A673 (cell line): ENCODE measurements at regions not wholly inside any gene's neighbourhood (a gene's known extent, or its start where the extent isn't known, plus 50 kb on each side); places are given as distances from the start of the nearest gene placed in this dataset.
"Not testable (repeated sequence)": the region's sequence is repeated elsewhere in the genome, so short reads cannot be mapped to it uniquely, and the experiment has no call there.

ENCODE experiments used
- BruUV-seq: library from RNA; stranded (reverse); fragments of 400-500 nt; replicated peaks from 2 replicates; lab custom pipeline; 2021; lab: Mats Ljungman, UMichigan
- CTCF ChIA-PET: fragments of 300-600 bp; sonication (Branson Sonifier 250); formaldehyde crosslinking; loops from one replicate; lab custom pipeline; 2022; ENCODE audit warnings: antibody characterized with exemption; lab: Charles Lee
- POLR2A ChIA-PET: fragments of 300-600 bp; sonication (Branson Sonifier 250); formaldehyde crosslinking; loops from one replicate; lab custom pipeline; 2022; ENCODE audit warnings: antibody characterized with exemption; ENCODE audit not compliant: low non-redundant PET; lab: Charles Lee
- DNase-seq: peaks from one replicate; pipeline ENCODE4 v3.0.0-alpha.2; 2015; ENCODE audit warnings: low spot score
- H3K27ac ChIP-seq: fragments of 200-600 bp; sonication (generic); 2 replicates; pipeline ENCODE4 v1.5.1; 2016; ENCODE audit warnings: mixed run types, low read depth, mild to moderate bottlenecking, mixed read lengths, antibody characterized with exemption, low read length; ENCODE audit not compliant: poor library complexity, severe bottlenecking
- H3K27me3 ChIP-seq: fragments of 200-600 bp; sonication (generic); replicated peaks from 2 replicates; pipeline ENCODE4 v1.6.1; 2017; ENCODE audit warnings: mixed run types, low read depth, mild to moderate bottlenecking, mixed read lengths, antibody characterized with exemption, low read length; ENCODE audit not compliant: insufficient read depth, poor library complexity
- H3K36me3 ChIP-seq: fragments of 200-600 bp; sonication (generic); 2 replicates; pipeline ENCODE4 v1.6.1; 2016; ENCODE audit warnings: mixed run types, mild to moderate bottlenecking, mixed read lengths, antibody characterized with exemption, low read length; ENCODE audit not compliant: insufficient read depth, poor library complexity, severe bottlenecking
- H3K4me1 ChIP-seq: fragments of 200-600 bp; sonication (generic); 2 replicates; pipeline ENCODE4 v1.6.1; 2017; ENCODE audit warnings: mixed run types, mild to moderate bottlenecking, mixed read lengths, antibody characterized with exemption, low read length; ENCODE audit not compliant: insufficient read depth, poor library complexity, severe bottlenecking
- H3K4me3 ChIP-seq: fragments of 200-600 bp; sonication (generic); 2 replicates; pipeline ENCODE4 v1.5.1; 2016; ENCODE audit warnings: low read depth, mixed run types, mild to moderate bottlenecking, mixed read lengths, low read length; ENCODE audit not compliant: poor library complexity, severe bottlenecking
- H3K9me3 ChIP-seq: fragments of 200-600 bp; sonication (generic); 2 replicates; pipeline ENCODE4 v1.6.1; 2016; ENCODE audit warnings: mixed run types, low read depth, mild to moderate bottlenecking, mixed read lengths, antibody characterized with exemption, low read length; ENCODE audit not compliant: poor library complexity, severe bottlenecking
- EZH2 ChIP-seq: fragments of 200-600 bp; sonication (generic); IDR thresholded peaks from 2 replicates; pipeline ENCODE4 v1.6.1; 2017; ENCODE audit warnings: borderline replicate concordance, low read depth, mild to moderate bottlenecking, mixed read lengths, antibody characterized with exemption, low read length; ENCODE audit not compliant: poor library complexity, severe bottlenecking
- intact Hi-C: fragments of 100-400 bp; cut with micrococcal nuclease; formaldehyde crosslinking; loops from one replicate; pipeline ENCODE4 v1.10.0; 2022; ENCODE audit not compliant: unreplicated experiment
- TF ChIP-seq, protein P1 (sequence below): fragments of 300-800, 200-600 bp; sonication (generic); conservative IDR thresholded peaks from 2 replicates; pipeline ENCODE4 v1.5.1; 2017; ENCODE audit warnings: low read depth, mild to moderate bottlenecking, antibody characterized with exemption, low read length, moderate library complexity, mixed read lengths

DNA sequence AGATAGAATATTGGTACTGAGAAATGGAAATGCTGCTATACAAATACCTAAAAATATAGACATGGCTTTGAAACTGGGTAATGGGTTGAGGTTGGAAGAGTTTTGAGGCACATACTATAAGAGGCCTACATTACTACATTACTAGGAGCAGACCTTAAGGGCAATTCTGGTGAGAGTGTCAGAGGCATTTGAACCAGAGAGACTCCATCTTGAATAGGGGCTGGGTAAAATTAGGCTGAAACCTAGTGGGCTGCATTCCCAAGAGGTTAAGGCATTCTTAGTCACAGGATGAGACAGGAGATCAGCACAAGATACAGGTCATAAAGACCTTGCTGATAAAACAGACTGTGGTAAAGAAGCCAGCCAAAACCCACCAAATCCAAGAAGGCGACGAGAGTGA is 104.6 kb upstream of the ADRA1B start:
- ChIA-PET CTCF (no interaction called here), POLR2A (no interaction called here)
- intact Hi-C loops, result no loop called here
- TF ChIP-seq, protein P1, sequence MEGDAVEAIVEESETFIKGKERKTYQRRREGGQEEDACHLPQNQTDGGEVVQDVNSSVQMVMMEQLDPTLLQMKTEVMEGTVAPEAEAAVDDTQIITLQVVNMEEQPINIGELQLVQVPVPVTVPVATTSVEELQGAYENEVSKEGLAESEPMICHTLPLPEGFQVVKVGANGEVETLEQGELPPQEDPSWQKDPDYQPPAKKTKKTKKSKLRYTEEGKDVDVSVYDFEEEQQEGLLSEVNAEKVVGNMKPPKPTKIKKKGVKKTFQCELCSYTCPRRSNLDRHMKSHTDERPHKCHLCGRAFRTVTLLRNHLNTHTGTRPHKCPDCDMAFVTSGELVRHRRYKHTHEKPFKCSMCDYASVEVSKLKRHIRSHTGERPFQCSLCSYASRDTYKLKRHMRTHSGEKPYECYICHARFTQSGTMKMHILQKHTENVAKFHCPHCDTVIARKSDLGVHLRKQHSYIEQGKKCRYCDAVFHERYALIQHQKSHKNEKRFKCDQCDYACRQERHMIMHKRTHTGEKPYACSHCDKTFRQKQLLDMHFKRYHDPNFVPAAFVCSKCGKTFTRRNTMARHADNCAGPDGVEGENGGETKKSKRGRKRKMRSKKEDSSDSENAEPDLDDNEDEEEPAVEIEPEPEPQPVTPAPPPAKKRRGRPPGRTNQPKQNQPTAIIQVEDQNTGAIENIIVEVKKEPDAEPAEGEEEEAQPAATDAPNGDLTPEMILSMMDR, result no peak
- no peak for TF ChIP-seq EZH2
- Histone ChIP-seq H3K9me3 (no peaks in the 10 kb centered on the region), H3K36me3 (no peaks in the 10 kb centered on the region), H3K27ac (no peak overlapping the region), H3K4me1 (no peaks in the 10 kb centered on the region), H3K27me3 (no peaks in the 10 kb centered on the region), H3K4me3 (no peak overlapping the region)
- no TSS peak for BruUV-seq
- DNase-seq, result no peak

DNA sequence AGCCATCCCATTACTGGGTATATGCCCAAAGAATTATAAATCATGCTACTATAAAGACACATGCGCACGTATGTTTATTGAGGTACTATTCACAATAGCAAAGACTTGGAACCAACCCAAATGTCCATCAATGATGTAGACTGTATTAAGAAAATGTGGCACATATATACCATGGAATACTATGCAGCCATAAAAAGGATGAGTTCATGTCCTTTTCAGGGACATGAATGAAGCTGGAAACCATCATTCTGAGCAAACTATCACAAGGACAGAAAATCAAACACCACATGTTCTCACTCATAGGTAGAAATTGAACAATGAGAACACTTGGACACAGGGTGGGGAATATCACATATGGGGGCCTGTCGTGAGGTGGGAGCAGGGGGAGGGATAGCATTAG is 103.5 kb upstream of the ADRA1B start:
- H3K9me3 ChIP-seq, intact Hi-C loops, H3K27ac ChIP-seq, POLR2A ChIA-PET, H3K4me3 ChIP-seq, BruUV-seq, H3K4me1 ChIP-seq, DNase-seq, H3K36me3 ChIP-seq, H3K27me3 ChIP-seq, CTCF ChIA-PET: not testable (repeated sequence)

DNA sequence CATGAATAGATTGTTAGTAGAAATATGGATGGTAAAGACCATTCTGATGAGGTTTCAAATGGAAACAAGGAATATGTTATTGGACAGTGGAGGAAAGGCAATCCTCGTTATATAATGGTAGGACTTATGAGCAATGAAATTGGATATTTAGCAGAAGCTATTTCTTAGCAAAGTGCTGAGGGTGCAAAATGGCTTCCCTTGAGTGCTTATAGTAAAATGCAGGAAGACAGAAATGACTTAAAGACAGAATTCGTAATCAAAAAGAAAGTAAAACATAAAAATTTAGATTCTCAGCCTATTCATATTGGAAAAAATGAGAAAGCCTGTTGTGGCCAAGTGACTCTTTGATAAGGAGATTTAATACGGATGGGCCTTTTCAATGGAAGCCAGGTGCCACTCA is 102.1 kb upstream of the ADRA1B start:
- Histone ChIP-seq H3K27ac (no peak overlapping the region), H3K4me3 (no peak overlapping the region), H3K27me3 (no peaks in the 10 kb centered on the region), H3K4me1 (no peaks in the 10 kb centered on the region), H3K9me3 (no peaks in the 10 kb centered on the region), H3K36me3 (no peaks in the 10 kb centered on the region)
- BruUV-seq, result no TSS peak
- no peak for TF ChIP-seq EZH2
- CTCF ChIA-PET, result interaction anchor here (0.6 kb wide), 1 partner anchor 267 kb away, joined by 3 read pairs; no protein-coding TSS in a partner anchor
- POLR2A ChIA-PET, result no interaction called here
- DNase-seq, result no peak
- intact Hi-C loops, result no loop called here

DNA sequence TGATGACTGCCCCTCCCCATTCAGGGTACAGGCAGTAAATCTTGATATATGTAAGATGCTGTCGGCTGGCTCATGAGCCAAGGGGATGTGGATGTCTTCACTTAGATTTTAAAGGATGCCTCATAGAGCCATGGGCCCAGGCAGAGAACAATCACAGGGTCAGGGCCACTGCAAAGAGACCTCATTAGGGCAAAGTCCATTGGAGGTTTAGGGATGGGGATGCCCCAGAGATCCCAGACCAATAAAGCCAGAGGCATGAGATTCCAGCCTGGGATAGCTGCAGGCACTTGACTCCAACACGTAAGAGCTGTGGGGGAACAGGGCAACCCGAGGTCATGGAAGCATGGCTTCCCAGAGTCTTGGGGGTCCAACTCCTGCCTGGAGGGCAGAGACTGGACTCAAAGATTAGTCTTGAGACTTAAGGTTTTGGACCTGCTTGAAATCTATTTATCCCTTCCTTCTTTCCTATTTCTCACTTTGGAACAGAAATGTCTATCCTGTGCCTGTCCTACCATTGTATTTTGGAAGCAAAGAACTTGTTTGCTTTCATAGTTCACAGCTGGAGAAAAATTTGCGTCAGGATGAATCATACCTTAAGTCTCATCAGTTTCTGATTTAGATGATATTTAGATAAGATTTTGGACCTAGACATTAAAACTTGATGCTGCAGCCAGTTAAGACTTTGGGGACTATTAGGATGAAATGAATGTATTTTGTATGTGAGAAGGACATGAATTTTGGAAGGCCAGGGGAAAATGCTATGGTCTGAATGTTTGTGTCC is 101.3 kb upstream of the ADRA1B start:
- intact Hi-C loops, result no loop called here

More for the DNA sequence above, 101.3 kb upstream of the ADRA1B start:
- no peak for DNase-seq
- ChIA-PET CTCF (no interaction called here), POLR2A (no interaction called here)
- H3K9me3 ChIP-seq, result no peaks in the 10 kb centered on the region
- H3K27ac ChIP-seq, result no peak overlapping the region
- H3K4me3 ChIP-seq, result no peak overlapping the region
- no peaks in the 10 kb centered on the region for H3K27me3 ChIP-seq
- H3K4me1 ChIP-seq, result no peaks in the 10 kb centered on the region
- no peaks in the 10 kb centered on the region for H3K36me3 ChIP-seq
- TF ChIP-seq, protein P1, result no peak
- TF ChIP-seq EZH2, result no peak
- BruUV-seq, result no TSS peak
